NOMO-1 (cell line): ENCODE measurements at regions not wholly inside any gene's neighbourhood (a gene's known extent, or its start where the extent isn't known, plus 50 kb on each side); places are given as distances from the start of the nearest gene placed in this dataset.

ENCODE experiments used
- DNase-seq, 2 experiments: peaks; one replicate each; lab custom pipeline; 2025; ENCODE audit not compliant: unreplicated experiment in 2 of 2; lab: John Stamatoyannopoulos, UW

DNA sequence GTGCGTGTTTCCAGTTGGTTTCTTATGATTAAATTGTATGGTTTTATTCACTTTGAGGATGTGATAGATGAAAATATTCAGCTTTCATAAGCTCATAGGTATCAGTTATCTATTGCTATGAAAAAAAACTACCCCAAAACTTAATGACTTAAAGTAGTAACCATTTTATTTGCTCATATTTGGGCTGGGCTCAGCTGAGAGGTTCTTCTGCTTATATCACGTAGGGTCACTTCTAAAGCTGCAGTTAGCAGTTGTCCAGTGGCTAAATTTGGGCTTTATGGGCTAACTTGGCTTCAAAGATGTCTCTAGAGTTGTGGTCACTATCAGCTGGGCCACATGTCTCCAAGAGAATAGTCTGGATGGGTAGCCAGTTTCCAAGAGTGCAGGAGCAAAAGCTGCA, 206.4 kb upstream of the LYPLAL1 start:
- no peak for DNase-seq

- DNase-seq = no peak
Observed at GRCh38 chr1:218967836-218968235, 205.8 kb upstream of the LYPLAL1 start.

DNA sequence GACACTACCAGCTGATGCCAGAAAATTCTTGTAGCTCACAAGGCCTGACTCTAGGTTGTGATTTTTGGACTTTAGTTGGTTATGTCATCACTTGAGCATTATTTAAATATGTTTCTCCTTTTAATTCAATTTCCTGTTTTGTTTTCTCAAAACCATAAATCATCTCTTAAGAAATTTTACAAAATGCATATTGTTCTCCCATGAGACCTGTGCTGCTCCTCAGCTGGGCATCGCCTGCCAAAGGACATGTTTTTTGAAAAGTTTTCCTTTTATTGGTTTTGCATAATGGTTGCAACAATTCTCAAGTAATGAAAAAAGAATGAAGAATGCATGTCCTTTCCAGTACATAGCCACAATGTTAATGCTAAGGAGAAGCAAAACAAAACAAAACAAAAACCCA, 204.7 kb upstream of the LYPLAL1 start:
- no peak for DNase-seq

GRCh38 chr1:218970397-218970990, 203.2 kb upstream of the LYPLAL1 start:
- no peak for DNase-seq

GRCh38 chr1:218971156-218971555, 202.5 kb upstream of the LYPLAL1 start:
- no peak for DNase-seq

DNA sequence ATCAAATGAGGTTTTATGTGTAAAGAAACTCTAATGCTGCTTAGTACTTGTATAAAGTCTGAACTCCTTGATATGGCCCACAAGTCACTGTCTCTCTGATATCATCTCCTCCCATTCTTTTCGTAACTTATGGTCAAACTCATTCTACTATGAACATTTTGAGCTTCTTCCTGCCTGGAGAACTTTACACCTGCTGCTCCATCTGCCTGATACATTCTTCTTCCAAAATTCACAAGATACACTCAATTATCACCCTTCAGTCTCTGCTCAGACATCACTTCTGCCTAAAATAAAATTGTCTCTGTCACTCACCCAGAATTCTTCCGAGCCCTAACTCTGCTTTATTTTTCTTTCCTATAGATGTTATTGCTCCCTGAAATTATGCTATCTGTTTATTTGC, 192.8 kb upstream of the LYPLAL1 start:
- no peak for DNase-seq

- DNase-seq = no peak
Observed at GRCh38 chr1:218982482-218982881, 191.2 kb upstream of the LYPLAL1 start.

DNA sequence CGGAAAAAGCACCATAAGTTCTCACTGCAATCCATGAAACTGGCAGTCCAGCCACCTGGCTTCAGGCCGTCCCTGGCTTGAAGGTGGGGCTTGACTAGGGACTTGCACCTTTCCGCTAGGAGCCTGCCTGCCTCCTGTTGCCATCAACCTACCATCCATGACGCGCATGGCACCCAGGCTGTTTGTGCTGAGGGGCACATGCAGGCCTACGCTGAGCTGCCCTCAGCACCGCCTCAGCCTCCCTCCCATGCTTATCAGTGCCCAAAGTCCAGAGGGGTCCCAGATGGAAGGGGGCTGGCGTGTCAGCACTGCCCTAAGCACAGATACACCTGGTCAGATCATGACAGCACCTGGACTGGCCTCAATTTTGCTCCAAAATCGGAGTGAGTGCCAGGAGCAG, 190.2 kb upstream of the LYPLAL1 start:
- DNase-seq = no peak

DNA sequence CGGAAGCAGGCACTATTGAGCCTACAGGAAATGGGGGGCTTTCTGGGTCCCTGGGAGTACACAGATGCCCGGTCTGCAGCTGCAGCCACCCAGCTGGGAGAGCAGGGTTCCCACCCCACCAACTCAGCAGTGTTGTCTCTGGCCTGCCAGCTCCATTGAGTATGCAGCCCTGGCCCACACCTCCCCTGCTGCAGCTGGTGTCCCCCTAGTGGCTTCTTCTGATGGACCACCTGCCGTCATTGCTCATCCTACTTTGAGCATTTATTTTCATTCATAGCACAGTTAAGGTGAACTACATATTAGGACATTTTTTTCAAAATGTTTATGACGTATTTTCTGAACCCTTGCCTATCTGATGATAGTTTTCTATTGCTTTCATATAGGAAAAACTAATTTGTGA, 189.8 kb upstream of the LYPLAL1 start:
- DNase-seq = no peak

GRCh38 chr1:218985424-218985984, 188.2 kb upstream of the LYPLAL1 start:
- no peak for DNase-seq

GRCh38 chr1:218986816-218987215, 186.9 kb upstream of the LYPLAL1 start:
- DNase-seq = no peak

- DNase-seq = no peak
Observed at GRCh38 chr1:218990019-218990418, 183.7 kb upstream of the LYPLAL1 start.

- DNase-seq = no peak
Observed at GRCh38 chr1:218991089-218991488, 182.6 kb upstream of the LYPLAL1 start.

DNA sequence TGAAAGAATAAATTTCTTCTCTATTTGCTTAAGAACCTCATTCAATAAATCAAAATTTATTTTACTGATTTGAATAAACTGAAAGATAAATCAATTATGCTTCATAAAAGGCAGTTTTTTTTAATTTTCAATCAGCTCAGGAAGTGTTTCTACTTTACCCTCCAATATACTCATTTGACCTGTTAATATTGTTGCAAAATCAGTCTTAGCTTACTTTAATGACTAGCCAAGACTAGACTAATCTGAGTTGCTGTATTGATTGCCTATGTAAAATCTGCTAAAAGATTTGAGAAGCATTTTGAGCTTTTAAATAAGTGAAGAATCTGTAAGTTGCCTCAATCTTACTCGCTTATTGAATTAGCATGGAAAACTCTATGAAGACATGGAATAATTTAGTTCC, 179.1 kb upstream of the LYPLAL1 start:
- no peak for DNase-seq

DNA sequence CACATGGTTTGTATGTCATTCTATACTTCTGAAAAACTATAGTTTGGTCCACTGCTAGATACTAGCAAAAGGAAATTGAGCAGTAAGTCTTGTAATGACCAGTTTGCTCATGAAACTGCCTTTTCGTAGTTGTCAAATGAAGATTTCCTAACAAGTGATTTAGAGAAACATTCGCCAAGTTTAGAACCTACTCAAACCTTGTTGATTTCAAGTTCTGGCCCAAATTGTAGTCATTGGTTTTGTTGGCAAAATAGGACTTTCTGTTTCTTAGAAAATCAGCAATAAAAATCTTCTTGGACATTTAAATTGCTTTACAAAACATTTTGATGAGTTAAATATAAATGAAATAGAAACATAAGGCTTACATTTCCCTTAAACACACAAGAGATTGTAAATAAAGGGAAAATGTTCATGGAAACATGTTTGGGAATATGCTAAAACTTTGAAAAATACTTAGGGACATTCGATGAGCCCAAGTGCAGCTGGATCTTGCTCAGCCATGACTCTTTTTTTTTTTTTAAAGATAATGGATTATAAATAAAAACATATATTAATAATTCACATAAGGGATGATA, 178.5 kb upstream of the LYPLAL1 start:
- no peak for DNase-seq

DNA sequence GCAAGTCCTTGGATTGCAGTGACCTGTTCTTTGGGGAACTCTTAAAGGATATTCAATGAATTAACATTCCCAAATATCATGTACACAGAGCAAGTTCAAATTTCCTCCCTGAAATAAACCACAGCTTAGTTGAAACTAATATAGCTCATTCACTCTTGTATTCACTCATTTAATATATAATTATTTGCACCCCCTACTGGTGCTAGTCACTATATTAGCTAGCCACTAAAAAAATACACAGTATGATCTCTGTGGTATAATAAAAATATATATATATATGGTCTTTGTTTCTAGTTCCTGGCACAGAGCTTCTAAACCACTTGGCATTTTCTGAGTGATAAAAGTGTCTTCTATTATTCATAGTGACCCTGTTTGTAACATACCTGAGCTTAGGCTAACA, 177.3 kb upstream of the LYPLAL1 start:
- DNase-seq = no peak

- DNase-seq = no peak
Observed at GRCh38 chr1:219000005-219000404, 173.7 kb upstream of the LYPLAL1 start.

DNA sequence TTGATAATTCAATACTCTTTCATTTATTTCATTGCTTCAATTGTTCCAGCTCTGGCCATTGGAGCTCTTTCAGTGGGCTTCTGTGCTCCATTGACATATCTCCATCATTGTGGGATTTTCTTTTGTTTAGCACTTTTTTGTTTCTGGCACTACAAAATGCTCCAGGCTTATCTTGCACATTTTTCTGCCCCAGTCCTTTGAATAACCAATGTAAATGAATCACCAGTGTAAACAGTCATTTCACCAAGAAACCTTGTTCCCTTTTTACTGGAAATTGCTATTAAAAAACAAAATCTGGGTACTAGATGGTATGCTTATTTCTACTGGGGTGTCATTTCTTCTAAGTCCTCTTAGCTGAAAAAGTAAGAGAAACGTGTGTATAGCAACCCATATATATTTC, 173.0 kb upstream of the LYPLAL1 start:
- no peak for DNase-seq

- no peak for DNase-seq
Observed at GRCh38 chr1:219010720-219011119, 163.0 kb upstream of the LYPLAL1 start.

- no peak for DNase-seq
Observed at GRCh38 chr1:219020386-219020785, 153.3 kb upstream of the LYPLAL1 start.

- no peak for DNase-seq
Observed at GRCh38 chr1:219020846-219021245, 152.8 kb upstream of the LYPLAL1 start.

DNA sequence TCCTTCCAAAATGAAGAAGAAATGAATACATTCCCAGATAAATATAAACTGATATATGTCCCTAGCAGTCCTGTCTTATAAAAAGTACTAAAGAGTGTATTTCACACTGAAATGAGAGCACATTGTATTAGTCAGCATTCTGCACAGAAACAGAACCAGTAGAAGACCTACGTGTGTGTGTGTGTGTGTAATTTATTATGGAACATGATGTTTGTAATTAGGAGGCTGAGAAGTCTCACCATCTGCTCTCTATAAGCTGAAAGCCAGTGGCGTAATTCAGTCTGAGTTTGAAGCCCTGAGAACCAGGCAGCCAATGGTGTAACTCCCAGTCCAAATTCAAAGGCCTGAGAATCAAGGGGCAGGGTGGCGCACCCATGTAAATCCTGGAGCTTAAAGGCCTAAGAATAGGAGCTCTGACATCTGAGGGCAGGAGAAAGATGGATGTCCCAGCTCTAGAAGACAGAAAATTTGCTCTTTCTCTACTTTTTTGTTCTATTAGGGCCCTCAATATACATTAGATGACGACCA, 146.5 kb upstream of the LYPLAL1 start:
- DNase-seq = no peak
